ENCODE measurements at regions not wholly inside any gene's neighbourhood (a gene's known extent, or its start where the extent isn't known, plus 50 kb on each side); places are given as distances from the start of the nearest gene placed in this dataset.

- no peaks in the 10 kb centered on the region for H3K79me2 ChIP-seq (ENCODE audit: insufficient read depth, low read length)
- H3K79me1 ChIP-seq (ENCODE audit: insufficient read depth, low read depth, low read length, poor library complexity, severe bottlenecking), result no peaks in the 10 kb centered on the region
- H3K9ac ChIP-seq (ENCODE audit: extremely low read depth, insufficient read length, low read length), result no peak overlapping the region
- no CpG with 5 or more reads among the region's 2 CpGs for WGBS (ENCODE audit: extremely low coverage, insufficient read length, low lambda C conversion rate)
- TF ChIP-seq CTCF (conservative IDR thresholded peaks at IDR 0.05), result no peak
- no peak overlapping the region for H2AFZ ChIP-seq (ENCODE audit: low read length)
- no peak overlapping the region for H3K4ac ChIP-seq (ENCODE audit: low read depth, low read length)
- no peak overlapping the region for H4K91ac ChIP-seq (ENCODE audit: insufficient read length, low read depth, low read length)
- no peak overlapping the region; a peak in 1 of 7 replicates for H3K27ac Mint-ChIP-seq
- H3K23ac ChIP-seq (ENCODE audit: insufficient read length, low read depth, low read length), result no peak overlapping the region
- no peak overlapping the region for H2BK5ac ChIP-seq (ENCODE audit: insufficient read length, low read length)
- H3K23me2 ChIP-seq (ENCODE audit: insufficient read length, low read depth, low read length, poor library complexity, severe bottlenecking), result no peaks in the 10 kb centered on the region
- no peaks in the 10 kb centered on the region for H3K9me3 ChIP-seq (ENCODE audit: control insufficient read depth, low read depth, low read length)
- H2BK120ac ChIP-seq (ENCODE audit: low read depth, low read length, poor library complexity, severe bottlenecking), result no peak overlapping the region
- no peak overlapping the region for H3K27ac ChIP-seq (ENCODE audit: insufficient read length, low read depth, low read length)
- H3K9me3 Mint-ChIP-seq, result no peaks in the 10 kb centered on the region
- DNase-seq, result no peak
- no peak overlapping the region for H3T11ph ChIP-seq (ENCODE audit: low read length)
- H2BK12ac ChIP-seq (ENCODE audit: insufficient read length, low read depth, low read length), result no peak overlapping the region
- H3K4me1 Mint-ChIP-seq, result no peaks in the 10 kb centered on the region
- no peak overlapping the region for H2AK5ac ChIP-seq (ENCODE audit: insufficient read length, low read length)
- no peak overlapping the region for H4K8ac ChIP-seq (replicated peaks; ENCODE audit: insufficient read length, low read depth, low read length)
- H3K4me3 Mint-ChIP-seq, result no peak overlapping the region
- no peaks in the 10 kb centered on the region; a peak in 1 of 7 replicates for H3K36me3 Mint-ChIP-seq (ENCODE audit: insufficient read depth in 1 of 3, low read depth in 3 of 3)
- no peaks in the 10 kb centered on the region for H4K20me1 ChIP-seq (ENCODE audit: control insufficient read depth, insufficient read depth, insufficient read length)
- H4K5ac ChIP-seq (ENCODE audit: insufficient read length, low read depth, low read length), result no peak overlapping the region
- no peak overlapping the region for H3K4me2 ChIP-seq (ENCODE audit: insufficient read depth, insufficient read length, low read length)
- no peaks in the 10 kb centered on the region for H3K27me3 ChIP-seq (ENCODE audit: insufficient read depth, low read length)
- H3K27me3 Mint-ChIP-seq (ENCODE audit: low read depth), result no peaks in the 10 kb centered on the region
- H3K4me1 ChIP-seq (ENCODE audit: insufficient read depth, low read length), result no peaks in the 10 kb centered on the region
- H3K18ac ChIP-seq (ENCODE audit: insufficient read length, low read depth, low read length), result no peak overlapping the region
- no peak overlapping the region for H3K56ac ChIP-seq (ENCODE audit: insufficient read length, low read depth, low read length)
- H2BK20ac ChIP-seq (ENCODE audit: low read depth, low read length, poor library complexity, severe bottlenecking), result no peak overlapping the region
- no peak overlapping the region for H3K14ac ChIP-seq (ENCODE audit: insufficient read depth, low read length)
- no peak overlapping the region for H2BK15ac ChIP-seq (ENCODE audit: low read depth, low read length)
These were observed 49.9 kb upstream of the PPP1R3A start for GRCh38 chr7:113968713-113969112.
